Heart right ventricle (tissue), 16 donors: ENCODE measurements at regions not wholly inside any gene's neighbourhood (a gene's known extent, or its start where the extent isn't known, plus 50 kb on each side); places are given as distances from the start of the nearest gene placed in this dataset.

Experiments used
- ATAC-seq, 8 donors: fragments of 200-7000 bp; cut with Tn5 transposase; one replicate each; pipeline ENCODE4 v1.9.1; 2020; ENCODE audit warnings: mild to moderate bottlenecking in 8 of 8, moderate library complexity in 8 of 8, moderate number of reproducible peaks in 1 of 8
- DNase-seq, 2 donors: peaks; one replicate each; pipeline ENCODE4 v3.0.0-alpha.2; 2020
- H3K27ac ChIP-seq, 10 donors: fragments of 200-600 bp; sonication (generic) in 2 of 10; one replicate each; pipeline versions ENCODE4 v1.5.0 to v1.8.0; 2020 to 2022; ENCODE audit warnings: mild to moderate bottlenecking in 3 of 10
- H3K27me3 ChIP-seq, 7 donors: fragments of 200-600 bp; one replicate each; pipeline ENCODE4 v1.8.0; 2021 to 2022; ENCODE audit warnings: mild to moderate bottlenecking in 2 of 7
- H3K36me3 ChIP-seq, 9 donors: fragments of 200-600 bp; sonication (generic) in 1 of 9; one replicate each; pipeline versions ENCODE4 v1.5.0 to v1.8.0; 2020 to 2022; ENCODE audit warnings: mild to moderate bottlenecking in 2 of 9
- H3K4me1 ChIP-seq, 9 donors: fragments of 200-600 bp; sonication (generic) in 1 of 9; one replicate each; pipeline versions ENCODE4 v1.5.0 to v1.8.0; 2020 to 2022; ENCODE audit warnings: mild to moderate bottlenecking in 4 of 9
- H3K4me3 ChIP-seq, 10 donors: fragments of 200-600 bp; sonication (generic) in 2 of 10; one replicate each; pipeline versions ENCODE4 v1.5.0 to v1.8.0; 2020 to 2022; ENCODE audit warnings: mild to moderate bottlenecking in 7 of 10, moderate library complexity in 2 of 10
- H3K9me3 ChIP-seq, 11 donors: fragments of 200-600 bp in 10 of 11; sonication (generic) in 2 of 11; one replicate each; pipeline versions ENCODE4 v1.5.0 to v1.8.0; 2013 to 2022; ENCODE audit warnings: mild to moderate bottlenecking in 2 of 11, control low read depth in 1 of 11, moderate library complexity in 1 of 11
- CTCF ChIP-seq, 9 donors: fragments of 200-600 bp; sonication (generic) in 2 of 9; IDR thresholded peaks; one replicate each; pipeline versions ENCODE4 v1.5.0 to v1.8.0; 2021 to 2022; ENCODE audit warnings: antibody characterized with exemption in 9 of 9, mild to moderate bottlenecking in 5 of 9, moderate library complexity in 1 of 9
- WGBS, 2 donors: extraction: QIAGEN DNeasy Blood & Tissue Kit; methylation state at CpG; one replicate each; pipeline ENCODE4 v1.1.7; 2013; ENCODE audit warnings: inconsistent platforms in 1 of 2; 5-methylcytosine and 5-hydroxymethylcytosine counted together
- intact Hi-C, 10 donors: fragments of 100-400 bp; cut with DNase I; formaldehyde crosslinking; loops; one replicate each; pipeline versions ENCODE4 v1.11.1 to v1.14.2; 2022
- donor health status: Arrhythmogenic right ventricular cardiomyopathy.
- donor health status: ischemic (EF 13 %, LVEDD 7.1; RV severe dilation, severe dysfunction).
- donor health status: healthy with polysubstance abuse.
- donor health status: DM: no; HTN: yes; CAD: no.
- donor health status: DM: no; HTN: no; CAD: no.
- donor health status: ischemic (EF 25% LVEDD 6.9; RV normal size, moderate dysfunction).
- donor health status: ischemic (EF 25% LVEDD 5.7; RV mildly dilated, moderate dysfunction).
- donor health status: healthy.
- donor health status: DM: yes; HTN: yes; CAD: no.
- donor health status: Ischemic cardiomyopathy.
- donor health status: ischemic (EF 35%, LVEDD 5.7; RV mildly dilated, moderate dysfunction).
- donor health status: nonischemic (EF 11% LVEDD 7.7; RV severe dilation, severe dysfunction).
- donor health status: DM: yes; HTN: yes; CAD: no.
- donor health status: PGD.
- donor health status: ischemic (EF 29% LVEDD 5.4; RV normal size, mild dysfunction).
- donor health status: nonischemic (EF 23%, LVEDD 6.1; RV moderate dilation, normal function).

- H3K9me3 ChIP-seq = peaks cover 0 to 2% (median 0%) of the 10 kb centered on the region in 11 donors
- H3K27ac ChIP-seq = no peak overlapping the region
- no peak for TF ChIP-seq CTCF (IDR thresholded peaks at IDR 0.05)
- ATAC-seq (no peak), DNase-seq (no peak)
- H3K27me3 ChIP-seq = peaks cover 0 to 14% (median 0%) of the 10 kb centered on the region in 7 donors
- H3K4me1 ChIP-seq = no peaks in the 10 kb centered on the region
- intact Hi-C loops = no loop called here
- H3K4me3 ChIP-seq = no peak overlapping the region
- 88 to 89% methylated on average over 6 of the region's 6 CpGs for WGBS, 2 donors
- H3K36me3 ChIP-seq = no peaks in the 10 kb centered on the region
These were observed 1202.6 kb downstream of the TBC1D22A start for GRCh38 chr22:47965066-47965465.

- intact Hi-C loops = no loop called here
- DNase-seq = no peak
- TF ChIP-seq CTCF (IDR thresholded peaks at IDR 0.05) = no peak
- no peaks in the 10 kb centered on the region for H3K4me1 ChIP-seq
- H3K9me3 ChIP-seq = peaks cover 0 to 7% (median 2%) of the 10 kb centered on the region in 11 donors
- H3K4me3 ChIP-seq = no peak overlapping the region
- no peak overlapping the region for H3K27ac ChIP-seq
- peaks cover 0 to 18% (median 0%) of the 10 kb centered on the region in 7 donors for H3K27me3 ChIP-seq
- 80 to 84% methylated on average over 6 of the region's 6 CpGs for WGBS, 2 donors
- no peak for ATAC-seq
- no peaks in the 10 kb centered on the region for H3K36me3 ChIP-seq
These were observed 1201.2 kb downstream of the TBC1D22A start for GRCh38 chr22:47963660-47964059.

GRCh38 chr22:47957649-47958048, 1195.2 kb downstream of the TBC1D22A start:
- no peaks in the 10 kb centered on the region for H3K4me1 ChIP-seq
- intact Hi-C loops = no loop called here
- ATAC-seq (no peak), DNase-seq (no peak)
- H3K27me3 ChIP-seq = peaks cover 0 to 18% (median 0%) of the 10 kb centered on the region in 7 donors
- no peak for TF ChIP-seq CTCF (IDR thresholded peaks at IDR 0.05)
- WGBS, 2 donors = 84% methylated on average over 2 of the region's 2 CpGs
- H3K36me3 ChIP-seq = no peaks in the 10 kb centered on the region
- H3K9me3 ChIP-seq = peaks cover 0 to 34% (median 9%) of the 10 kb centered on the region in 11 donors
- H3K4me3 ChIP-seq = no peak overlapping the region
- H3K27ac ChIP-seq = no peak overlapping the region

- DNase-seq = no peak
- ATAC-seq = no peak
- Histone ChIP-seq H3K36me3 (no peaks in the 10 kb centered on the region), H3K9me3 (peaks cover 0 to 31% (median 9%) of the 10 kb centered on the region in 11 donors), H3K4me1 (no peaks in the 10 kb centered on the region), H3K27me3 (peaks cover 0 to 36% (median 10%) of the 10 kb centered on the region in 7 donors), H3K4me3 (no peak overlapping the region), H3K27ac (no peak overlapping the region)
- no peak for TF ChIP-seq CTCF (IDR thresholded peaks at IDR 0.05)
- intact Hi-C loops = no loop called here
- WGBS, 2 donors = 68 to 78% methylated on average over 7 of the region's 7 CpGs
These were observed 1191.7 kb downstream of the TBC1D22A start for GRCh38 chr22:47954107-47954506.
